HG03575 (cell line): ENCODE measurements at regions not wholly inside any gene's neighbourhood (a gene's known extent, or its start where the extent isn't known, plus 50 kb on each side); places are given as distances from the start of the nearest gene placed in this dataset.

Source experiments
- ATAC-seq: cut with Tn5 transposase; IDR thresholded peaks from one replicate; pipeline ENCODE4 v1.9.1; 2021; ENCODE audit not compliant: unreplicated experiment, insufficient number of reproducible peaks, low FRiP score; ENCODE audit errors: extremely low read depth

DNA sequence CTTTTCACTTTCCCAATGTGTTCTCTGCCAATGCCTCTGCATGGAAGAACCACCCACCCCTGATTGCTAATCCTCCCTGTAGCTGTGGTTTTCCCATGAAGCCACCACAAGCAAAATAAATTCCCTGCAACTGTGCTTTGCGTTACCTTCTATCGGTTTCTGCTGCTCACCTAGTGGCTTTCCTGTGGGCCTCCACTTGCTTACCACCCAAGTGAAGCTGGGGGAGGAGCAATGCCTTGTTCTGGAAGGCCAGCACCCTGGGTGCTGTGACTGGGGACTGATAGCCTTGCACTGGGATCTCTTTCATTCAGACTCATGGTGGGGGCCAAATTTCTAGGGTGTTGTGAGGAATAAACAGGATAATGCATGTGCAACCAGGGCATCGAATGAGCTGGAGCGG is 56.3 kb upstream of the GDNF start:
- no peak for ATAC-seq

DNA sequence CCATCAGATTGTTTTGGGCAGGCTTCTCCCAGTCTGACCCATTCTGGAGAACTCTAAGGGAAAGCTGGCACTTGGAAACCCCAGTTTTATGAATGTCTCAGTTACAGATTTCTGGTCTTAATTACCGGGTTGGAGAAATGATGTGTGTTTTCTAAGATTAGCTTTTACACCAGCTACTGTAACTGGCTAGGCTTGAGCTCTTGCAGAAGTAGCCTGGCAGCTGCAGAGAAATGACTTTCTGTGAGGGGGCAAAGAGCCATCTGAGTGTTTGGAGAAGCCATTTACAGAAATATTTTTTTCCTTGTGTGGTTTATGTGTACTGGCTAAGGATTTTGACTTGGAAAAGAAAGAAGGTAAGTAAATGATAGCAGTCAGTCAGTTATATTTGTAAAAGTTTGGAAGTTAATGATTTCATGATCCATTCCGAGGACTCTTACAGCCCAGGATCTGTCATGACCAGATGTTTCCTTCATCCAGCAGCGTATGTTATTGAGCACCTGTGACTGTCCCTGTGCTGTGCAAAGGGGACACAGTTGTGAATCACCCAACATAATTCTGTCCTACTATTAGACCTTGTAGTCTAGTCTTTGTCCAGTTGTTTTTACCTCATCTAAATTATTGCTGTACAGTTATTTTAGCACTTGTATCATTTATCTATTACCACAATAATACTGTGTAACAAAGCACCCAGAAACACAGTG is 53.7 kb upstream of the GDNF start:
- no peak for ATAC-seq

DNA sequence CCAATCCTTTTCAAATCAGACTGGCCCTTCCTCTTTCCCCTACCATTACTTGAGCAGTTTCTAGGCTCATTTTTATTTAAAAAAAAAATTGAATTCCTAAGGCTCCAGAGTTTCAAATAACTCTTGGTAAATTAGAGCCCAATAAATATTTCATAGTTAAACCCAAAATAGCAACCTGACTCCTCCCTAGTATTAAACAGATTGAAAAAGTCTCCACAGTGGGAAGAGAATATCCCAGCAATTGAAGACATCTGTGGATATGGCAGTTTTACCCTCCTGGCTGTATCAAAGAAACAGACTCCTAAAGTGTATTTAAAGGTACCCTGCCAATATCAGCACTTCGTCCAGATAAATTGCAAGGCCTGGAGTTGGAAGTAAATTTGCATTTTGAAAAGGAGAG is 52.7 kb upstream of the GDNF start:
- ATAC-seq: no peak

DNA sequence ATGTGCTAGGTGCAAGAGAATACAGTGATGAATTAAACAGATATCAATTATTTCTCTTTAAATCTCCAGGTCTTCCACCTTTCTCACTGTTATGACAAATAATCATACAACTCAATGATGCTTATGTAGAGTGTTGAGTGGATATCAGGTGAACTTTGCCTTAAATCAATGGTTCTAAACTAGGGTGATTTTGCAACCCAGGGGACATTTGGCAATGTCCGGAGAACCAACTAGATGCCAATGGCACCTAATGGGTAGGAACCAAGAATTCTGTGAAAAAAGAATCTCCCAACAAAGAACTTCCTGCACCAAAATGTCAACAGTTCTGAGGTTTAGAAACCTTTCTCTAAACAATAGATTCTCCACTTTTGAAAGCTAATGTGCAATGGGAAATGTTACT is 52.0 kb upstream of the GDNF start:
- ATAC-seq: no peak

DNA sequence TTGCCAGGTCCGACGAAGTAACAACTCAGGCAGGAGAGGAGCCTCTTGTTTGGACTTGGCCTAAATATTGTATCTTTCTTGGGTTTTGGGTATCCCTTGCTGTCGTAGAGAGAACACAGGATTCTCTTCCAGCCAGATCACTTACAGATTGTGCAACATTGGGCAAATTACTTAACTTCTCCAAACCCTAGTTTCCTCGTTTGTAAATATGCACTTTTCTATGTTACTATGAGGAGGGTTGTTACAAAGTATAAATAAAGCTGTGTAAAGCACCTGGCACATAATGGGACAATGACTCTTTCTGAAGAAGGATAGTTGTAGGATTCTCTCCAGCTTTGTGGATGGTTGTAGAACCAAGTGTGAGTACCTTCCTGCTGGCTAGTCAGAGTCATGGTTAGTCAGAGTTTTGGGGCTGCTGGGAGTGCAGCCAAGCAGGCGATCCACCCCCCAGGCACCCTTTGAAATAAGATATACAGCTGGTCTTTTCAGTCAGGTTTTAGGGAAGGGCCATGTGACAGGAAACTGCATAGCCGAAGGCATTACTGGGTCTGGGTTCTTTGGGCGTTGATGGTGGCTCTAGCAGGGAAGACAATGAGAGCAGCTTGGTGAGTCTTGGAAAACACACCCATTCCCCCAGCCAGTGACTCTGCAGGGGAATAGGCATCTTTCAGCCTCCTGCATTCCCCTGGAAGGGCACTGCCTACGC is 49.9 kb upstream of the GDNF start:
- ATAC-seq: no peak
